HG03175 (cell line): ENCODE measurements at regions not wholly inside any gene's neighbourhood (a gene's known extent, or its start where the extent isn't known, plus 50 kb on each side); places are given as distances from the start of the nearest gene placed in this dataset.
A peak's percentile ranks its signal among the peaks of the same experiment; 100 is the strongest.

Source experiments
- ATAC-seq: cut with Tn5 transposase; IDR thresholded peaks from one replicate; pipeline ENCODE4 v1.9.1; 2021; ENCODE audit warnings: mild to moderate bottlenecking, moderate library complexity; ENCODE audit not compliant: unreplicated experiment

- ATAC-seq = no peak
These were observed 117.9 kb downstream of the CCNA1 start for GRCh38 chr13:36550177-36550576.

- no peak for ATAC-seq
These were observed 119.2 kb downstream of the CCNA1 start for GRCh38 chr13:36551445-36551844.

- ATAC-seq = no peak
These were observed 120.0 kb downstream of the CCNA1 start for GRCh38 chr13:36552334-36552733.

- ATAC-seq = no peak
These were observed 120.3 kb upstream of the SERTM1 start for GRCh38 chr13:36553491-36553890.

GRCh38 chr13:36555151-36555986 lies 118.5 kb upstream of the SERTM1 start:
- ATAC-seq = peak; percentile 37

- ATAC-seq = no peak
These were observed 114.4 kb upstream of the SERTM1 start for GRCh38 chr13:36559375-36559774.

- no peak for ATAC-seq
These were observed 106.3 kb upstream of the SERTM1 start for GRCh38 chr13:36567485-36567884.

- ATAC-seq = no peak
These were observed 103.3 kb upstream of the SERTM1 start for GRCh38 chr13:36570489-36570888.

GRCh38 chr13:36571444-36571843 lies 102.4 kb upstream of the SERTM1 start:
- ATAC-seq = no peak

- no peak for ATAC-seq
These were observed 90.8 kb upstream of the SERTM1 start for GRCh38 chr13:36582977-36583376.

GRCh38 chr13:36599641-36600040 lies 74.2 kb upstream of the SERTM1 start:
- no peak for ATAC-seq

- no peak for ATAC-seq
These were observed 72.6 kb upstream of the SERTM1 start for GRCh38 chr13:36601186-36601585.

GRCh38 chr13:36606060-36606459 lies 67.8 kb upstream of the SERTM1 start:
- no peak for ATAC-seq

GRCh38 chr13:36608474-36608873 lies 65.3 kb upstream of the SERTM1 start:
- no peak for ATAC-seq

- ATAC-seq = no peak
These were observed 61.6 kb upstream of the SERTM1 start for GRCh38 chr13:36612230-36612629.

GRCh38 chr13:36616706-36617105 lies 57.1 kb upstream of the SERTM1 start:
- no peak for ATAC-seq

- no peak for ATAC-seq
These were observed 54.3 kb upstream of the SERTM1 start for GRCh38 chr13:36619535-36619934.
